Keratinocyte (primary cell): ENCODE measurements at regions not wholly inside any gene's neighbourhood (a gene's known extent, or its start where the extent isn't known, plus 50 kb on each side); places are given as distances from the start of the nearest gene placed in this dataset.
"Not testable (repeated sequence)": the region's sequence is repeated elsewhere in the genome, so short reads cannot be mapped to it uniquely, and the experiment has no call there.

Source experiments
- EZH2 ChIP-seq: IDR thresholded peaks from one replicate; pipeline ENCODE4 v1.6.1; 2012; ENCODE audit warnings: inconsistent platforms, mild to moderate bottlenecking, low read length, moderate library complexity
- TF ChIP-seq, protein P1 (sequence below), 3 experiments: IDR thresholded peaks in 1 of 3; conservative IDR thresholded peaks in 1 of 3; optimal IDR thresholded peaks in 1 of 3; 2 replicates in 2 of 3; 3 replicates in 1 of 3; pipeline versions ENCODE3 to v1.5.1; 2011; ENCODE audit warnings: low read length in 3 of 3, mild to moderate bottlenecking in 3 of 3, moderate library complexity in 2 of 3, control low read depth in 1 of 3, inconsistent platforms in 1 of 3; ENCODE audit not compliant: insufficient read depth in 2 of 3; ENCODE audit errors: extremely low read depth in 1 of 3

DNA sequence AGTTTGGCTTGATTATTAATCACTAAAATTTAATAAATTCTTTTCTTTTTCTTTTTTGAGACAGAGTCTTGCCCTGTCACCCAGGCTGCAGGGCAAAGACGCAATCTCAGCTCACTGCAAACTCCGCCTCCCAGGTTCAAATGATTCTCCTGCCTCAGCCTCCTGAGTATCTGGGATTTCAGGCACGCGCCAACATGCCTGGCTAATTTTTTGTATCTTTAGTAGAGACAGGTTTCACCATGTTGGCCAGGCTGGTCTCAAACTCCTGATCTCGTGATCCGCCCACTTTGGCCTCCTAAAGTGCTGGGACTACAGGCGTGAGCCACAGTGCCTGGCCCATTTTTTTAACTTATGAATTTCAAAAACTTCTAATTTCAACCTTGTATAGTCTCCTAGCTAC is 215.6 kb upstream of the RBBP8 start:
- TF ChIP-seq, protein P1, sequence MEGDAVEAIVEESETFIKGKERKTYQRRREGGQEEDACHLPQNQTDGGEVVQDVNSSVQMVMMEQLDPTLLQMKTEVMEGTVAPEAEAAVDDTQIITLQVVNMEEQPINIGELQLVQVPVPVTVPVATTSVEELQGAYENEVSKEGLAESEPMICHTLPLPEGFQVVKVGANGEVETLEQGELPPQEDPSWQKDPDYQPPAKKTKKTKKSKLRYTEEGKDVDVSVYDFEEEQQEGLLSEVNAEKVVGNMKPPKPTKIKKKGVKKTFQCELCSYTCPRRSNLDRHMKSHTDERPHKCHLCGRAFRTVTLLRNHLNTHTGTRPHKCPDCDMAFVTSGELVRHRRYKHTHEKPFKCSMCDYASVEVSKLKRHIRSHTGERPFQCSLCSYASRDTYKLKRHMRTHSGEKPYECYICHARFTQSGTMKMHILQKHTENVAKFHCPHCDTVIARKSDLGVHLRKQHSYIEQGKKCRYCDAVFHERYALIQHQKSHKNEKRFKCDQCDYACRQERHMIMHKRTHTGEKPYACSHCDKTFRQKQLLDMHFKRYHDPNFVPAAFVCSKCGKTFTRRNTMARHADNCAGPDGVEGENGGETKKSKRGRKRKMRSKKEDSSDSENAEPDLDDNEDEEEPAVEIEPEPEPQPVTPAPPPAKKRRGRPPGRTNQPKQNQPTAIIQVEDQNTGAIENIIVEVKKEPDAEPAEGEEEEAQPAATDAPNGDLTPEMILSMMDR (optimal IDR thresholded peaks at IDR 0.05 in 1 of 3, IDR thresholded peaks at IDR 0.05 in 1 of 3, conservative IDR thresholded peaks at IDR 0.05 in 1 of 3; ENCODE audit: extremely low read depth in 1 of 3, insufficient read depth in 2 of 3, low read length in 3 of 3): not testable (repeated sequence)
- not testable (repeated sequence) for TF ChIP-seq EZH2
